OCI-LY1 (cell line): ENCODE measurements at regions not wholly inside any gene's neighbourhood (a gene's known extent, or its start where the extent isn't known, plus 50 kb on each side); places are given as distances from the start of the nearest gene placed in this dataset.

Experiments
- EZH2 ChIP-seq: fragments of 200-600 bp; sonication (generic), shearing (Covaris generic); IDR thresholded peaks from 2 replicates; pipeline ENCODE4 v1.8.0; 2017; ENCODE audit warnings: borderline replicate concordance, mixed run types, mild to moderate bottlenecking, antibody characterized with exemption, low read length, moderate library complexity, mixed read lengths
- TF ChIP-seq, protein P1 (sequence below): fragments of 200-600 bp; sonication (generic), shearing (Covaris generic); IDR thresholded peaks from 2 replicates; pipeline ENCODE4 v1.5.1; 2017; ENCODE audit warnings: mild to moderate bottlenecking, antibody characterized with exemption, low read length, moderate library complexity, mixed read lengths

DNA sequence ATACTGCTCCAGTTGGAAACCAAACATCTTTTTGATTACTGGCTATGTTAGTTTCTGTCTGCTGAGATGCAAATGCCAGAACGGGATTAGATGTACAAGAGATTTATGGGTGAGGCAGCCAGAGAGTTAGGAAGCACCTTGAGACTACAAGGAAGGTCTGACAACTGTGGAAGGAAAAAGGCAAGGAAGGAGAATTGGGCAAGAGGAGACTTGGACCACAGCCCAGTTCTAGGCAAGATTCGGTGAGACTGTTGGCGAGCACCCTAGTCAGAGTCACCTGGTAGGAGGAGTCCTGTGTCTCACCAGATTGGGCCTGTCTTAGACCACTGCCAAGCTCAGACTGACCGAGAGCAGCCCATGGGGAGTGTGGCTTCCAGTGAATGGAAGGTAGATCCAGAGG, 91.8 kb upstream of the F13A1 start:
- TF ChIP-seq, protein P1, sequence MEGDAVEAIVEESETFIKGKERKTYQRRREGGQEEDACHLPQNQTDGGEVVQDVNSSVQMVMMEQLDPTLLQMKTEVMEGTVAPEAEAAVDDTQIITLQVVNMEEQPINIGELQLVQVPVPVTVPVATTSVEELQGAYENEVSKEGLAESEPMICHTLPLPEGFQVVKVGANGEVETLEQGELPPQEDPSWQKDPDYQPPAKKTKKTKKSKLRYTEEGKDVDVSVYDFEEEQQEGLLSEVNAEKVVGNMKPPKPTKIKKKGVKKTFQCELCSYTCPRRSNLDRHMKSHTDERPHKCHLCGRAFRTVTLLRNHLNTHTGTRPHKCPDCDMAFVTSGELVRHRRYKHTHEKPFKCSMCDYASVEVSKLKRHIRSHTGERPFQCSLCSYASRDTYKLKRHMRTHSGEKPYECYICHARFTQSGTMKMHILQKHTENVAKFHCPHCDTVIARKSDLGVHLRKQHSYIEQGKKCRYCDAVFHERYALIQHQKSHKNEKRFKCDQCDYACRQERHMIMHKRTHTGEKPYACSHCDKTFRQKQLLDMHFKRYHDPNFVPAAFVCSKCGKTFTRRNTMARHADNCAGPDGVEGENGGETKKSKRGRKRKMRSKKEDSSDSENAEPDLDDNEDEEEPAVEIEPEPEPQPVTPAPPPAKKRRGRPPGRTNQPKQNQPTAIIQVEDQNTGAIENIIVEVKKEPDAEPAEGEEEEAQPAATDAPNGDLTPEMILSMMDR, result no peak
- no peak for TF ChIP-seq EZH2
